HEK293T (cell line): ENCODE measurements at regions not wholly inside any gene's neighbourhood (a gene's known extent, or its start where the extent isn't known, plus 50 kb on each side); places are given as distances from the start of the nearest gene placed in this dataset.

Experiments used
- HDGF ChIP-seq: fragments of 450-650 bp; IDR thresholded peaks from 2 replicates; pipeline ENCODE4 v1.6.1; 2017; ENCODE audit warnings: antibody characterized with exemption, borderline replicate concordance
- NFRKB ChIP-seq: fragments of 450-650 bp; IDR thresholded peaks from 2 replicates; pipeline ENCODE4 v1.6.1; 2016; ENCODE audit warnings: mild to moderate bottlenecking, moderate library complexity
- SP1 ChIP-seq: fragments of 450-650 bp; IDR thresholded peaks from 2 replicates; pipeline ENCODE4 v1.6.1; 2017
- TARDBP ChIP-seq: fragments of 450-650 bp; IDR thresholded peaks from 2 replicates; pipeline ENCODE4 v1.6.1; 2016
- ZNF384 ChIP-seq: fragments of 450-650 bp; IDR thresholded peaks from 2 replicates; pipeline ENCODE4 v1.6.1; 2016

- TF ChIP-seq NFRKB = no peak
- no peak for TF ChIP-seq HDGF
- TF ChIP-seq ZNF384 = no peak
- TF ChIP-seq TARDBP = no peak
- no peak for TF ChIP-seq SP1
Measured at GRCh38 chr10:64537928-64538327, 1016.7 kb downstream of the REEP3 start.
